DMS53 treated with DMSO at 0.1 percent for 48 hours (cell line): ENCODE measurements at regions not wholly inside any gene's neighbourhood (a gene's known extent, or its start where the extent isn't known, plus 50 kb on each side); places are given as distances from the start of the nearest gene placed in this dataset.

Experiments
- DNase-seq: peaks from one replicate; lab custom pipeline; 2025; ENCODE audit not compliant: unreplicated experiment; lab: John Stamatoyannopoulos, UW

DNA sequence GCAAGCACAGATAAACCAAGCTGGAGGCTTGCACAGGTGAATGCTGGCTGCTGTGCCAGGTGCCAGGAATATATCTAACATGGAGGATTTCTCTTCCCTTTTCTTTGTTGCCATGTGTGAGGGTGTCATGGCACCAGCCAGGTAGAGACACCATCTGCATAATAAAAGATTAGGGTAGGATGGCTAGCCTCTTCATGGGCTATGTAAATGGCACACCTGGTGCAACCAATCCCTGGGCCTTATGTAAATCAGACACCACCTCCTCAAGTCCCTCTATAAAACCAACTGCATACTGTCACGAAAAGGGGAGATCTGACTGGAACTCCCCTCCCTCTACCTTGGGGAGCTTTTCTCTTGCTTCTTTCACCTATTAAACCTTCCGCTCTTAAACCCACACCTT lies 322.5 kb upstream of the POM121L12 start:
- no peak for DNase-seq

DNA sequence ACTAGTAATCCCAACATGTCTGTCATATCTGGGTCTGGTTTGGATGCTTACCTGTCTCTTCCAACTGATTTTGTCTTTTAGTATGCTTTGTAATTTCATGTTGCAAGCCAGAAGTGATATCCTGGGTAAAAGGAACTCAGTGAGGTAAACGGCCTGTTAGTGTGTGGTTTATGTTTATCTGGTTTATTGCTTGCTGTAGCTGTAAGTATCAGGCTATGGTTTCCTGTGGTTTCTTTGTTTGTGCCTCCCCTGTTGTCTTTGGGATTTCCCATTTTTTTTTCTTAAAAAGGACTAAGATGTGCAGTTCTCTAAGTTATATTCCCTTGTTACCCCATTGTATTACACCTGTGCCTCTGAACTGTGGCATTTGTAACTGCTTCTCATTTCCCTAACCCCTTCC lies 323.5 kb upstream of the POM121L12 start:
- no peak for DNase-seq

DNA sequence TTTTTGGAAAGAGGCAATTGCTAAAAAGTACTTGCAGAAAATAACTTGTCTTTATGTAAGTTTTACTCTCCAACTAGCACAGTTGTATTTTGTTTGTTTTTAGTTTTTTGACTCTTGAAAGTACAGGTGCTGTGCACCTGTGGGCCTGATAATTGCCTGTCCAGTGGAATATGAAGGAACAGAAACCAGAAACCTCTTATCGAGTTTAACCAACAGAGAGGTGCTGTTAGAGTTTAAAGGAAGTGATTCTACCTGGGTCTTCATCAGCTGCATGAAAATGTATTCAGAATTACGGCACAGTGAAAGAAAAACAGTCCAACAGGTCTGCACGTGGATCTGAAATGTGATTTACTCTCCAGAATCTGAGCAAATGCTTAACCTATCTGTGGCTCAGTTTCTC lies 326.6 kb upstream of the POM121L12 start:
- no peak for DNase-seq

DNA sequence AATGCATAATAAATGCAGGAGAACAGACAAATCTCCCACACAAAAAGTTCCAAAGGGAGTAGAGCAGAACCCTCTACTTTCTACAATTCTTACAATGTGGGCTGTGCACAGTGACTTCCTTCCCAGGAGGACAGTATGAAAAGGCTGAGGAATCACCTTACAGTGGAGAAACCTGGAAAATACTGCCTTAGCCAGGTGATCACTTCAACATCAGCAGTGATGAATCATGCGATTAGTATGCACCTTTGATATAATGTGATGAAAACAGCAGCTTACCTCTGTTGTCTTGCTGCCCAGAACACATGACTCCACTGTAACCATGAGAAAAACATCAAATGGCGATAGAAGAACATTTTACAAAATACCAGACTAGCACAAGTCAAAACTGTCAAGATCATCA lies 329.7 kb upstream of the POM121L12 start:
- DNase-seq, result peak; percentile 57

DNA sequence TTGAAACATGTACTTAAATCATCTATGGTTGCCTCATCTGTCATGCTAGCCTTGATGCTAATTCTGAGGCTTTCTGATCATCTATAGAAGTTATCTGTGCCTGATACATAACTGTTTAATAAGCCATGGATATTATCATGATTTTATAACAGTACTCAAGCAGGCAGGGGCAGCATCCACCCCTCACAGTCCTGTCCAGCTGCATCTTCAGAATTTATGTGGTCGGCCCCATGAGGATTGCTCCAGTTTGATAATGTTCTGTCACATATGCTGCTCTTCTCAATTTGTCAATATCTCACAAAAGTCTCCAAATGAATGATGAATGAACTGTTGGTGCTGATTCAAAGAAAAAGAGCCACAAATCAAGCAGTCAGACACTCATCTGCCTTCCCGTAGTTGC lies 335.1 kb upstream of the POM121L12 start:
- no peak for DNase-seq

DNA sequence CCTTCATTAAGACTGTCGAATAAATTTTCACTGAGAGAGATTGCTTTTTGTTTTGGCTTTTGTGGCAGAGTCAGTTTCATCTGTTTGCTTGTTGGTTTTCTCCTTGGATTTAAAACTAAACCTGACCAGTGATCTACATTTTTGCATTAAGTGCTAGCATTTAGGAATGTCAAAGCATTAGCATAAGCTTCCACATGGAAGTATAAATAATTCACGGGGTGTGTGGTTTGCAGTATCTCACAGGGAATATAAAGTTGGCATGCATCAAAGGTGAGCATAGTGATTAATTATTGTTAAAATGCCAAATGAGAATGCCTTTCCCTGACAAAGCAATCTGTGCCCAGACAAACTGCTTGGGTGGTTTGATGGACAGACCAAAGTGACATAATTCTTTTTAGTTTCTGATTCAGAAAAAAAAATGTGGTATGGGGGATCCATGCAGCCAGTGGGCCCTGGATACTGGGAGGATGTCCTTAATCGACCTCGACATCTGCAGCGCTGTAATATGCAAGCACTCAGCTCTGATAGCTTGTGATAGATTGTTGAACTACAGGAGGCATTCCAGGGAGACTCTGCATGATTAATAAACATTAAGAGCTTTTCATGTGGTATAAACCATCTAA lies 339.3 kb upstream of the POM121L12 start:
- no peak for DNase-seq

DNA sequence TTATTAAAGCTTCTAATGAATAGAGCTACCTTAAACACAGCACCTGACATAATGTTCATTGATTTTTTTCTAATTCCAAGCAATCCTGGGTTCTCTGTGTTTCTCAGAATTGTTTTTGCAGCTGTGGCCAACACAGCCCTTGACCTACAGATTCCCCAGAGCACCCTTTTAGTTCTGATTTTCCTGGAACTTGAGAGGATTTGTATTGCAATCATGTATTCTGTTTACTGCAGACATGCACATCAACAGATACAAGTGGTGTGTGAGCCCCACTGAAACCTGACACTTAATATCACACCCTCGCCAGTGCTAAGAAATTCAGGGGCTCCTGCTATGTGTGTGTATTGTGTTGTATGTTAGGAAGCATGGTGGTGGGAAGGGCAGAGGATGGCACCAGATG lies 344.2 kb upstream of the POM121L12 start:
- DNase-seq, result no peak

DNA sequence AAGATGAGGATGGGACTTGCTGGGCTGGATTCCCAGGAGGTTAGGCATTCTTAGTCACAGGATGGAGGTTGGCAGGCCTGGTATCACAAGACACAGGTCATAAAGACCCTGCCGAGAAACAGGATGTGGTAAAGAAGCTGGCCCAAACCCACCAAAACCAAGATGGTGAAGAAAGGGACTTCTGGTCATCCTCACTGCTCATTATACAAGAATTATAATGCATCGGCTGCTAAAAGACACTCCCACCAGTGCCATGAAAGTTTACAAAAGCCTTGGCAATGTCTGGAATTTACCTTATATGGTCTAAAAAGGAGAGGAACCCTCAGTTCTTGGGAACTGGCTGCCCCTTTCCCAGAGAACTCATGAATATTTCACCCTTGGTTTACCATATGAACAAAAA lies 345.5 kb upstream of the POM121L12 start:
- no peak for DNase-seq

DNA sequence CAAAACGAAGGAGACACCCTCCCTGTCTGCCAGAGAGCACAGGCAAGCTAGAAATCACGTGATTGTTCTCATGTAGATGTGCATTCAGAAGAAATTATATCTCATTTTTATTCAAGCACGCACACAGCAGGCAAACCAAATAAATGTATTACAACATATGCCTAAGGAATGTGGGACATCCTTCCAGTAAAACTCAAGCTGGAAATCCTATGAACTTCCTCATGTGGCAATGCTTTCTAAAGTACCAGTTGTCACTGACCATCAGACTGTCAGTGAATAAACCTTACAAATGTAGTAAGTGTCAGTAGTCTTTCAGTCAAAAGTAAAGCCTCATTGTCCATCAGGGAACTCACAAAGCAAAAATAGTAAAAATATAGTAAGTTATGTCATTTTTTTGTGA lies 350.1 kb upstream of the POM121L12 start:
- no peak for DNase-seq

DNA sequence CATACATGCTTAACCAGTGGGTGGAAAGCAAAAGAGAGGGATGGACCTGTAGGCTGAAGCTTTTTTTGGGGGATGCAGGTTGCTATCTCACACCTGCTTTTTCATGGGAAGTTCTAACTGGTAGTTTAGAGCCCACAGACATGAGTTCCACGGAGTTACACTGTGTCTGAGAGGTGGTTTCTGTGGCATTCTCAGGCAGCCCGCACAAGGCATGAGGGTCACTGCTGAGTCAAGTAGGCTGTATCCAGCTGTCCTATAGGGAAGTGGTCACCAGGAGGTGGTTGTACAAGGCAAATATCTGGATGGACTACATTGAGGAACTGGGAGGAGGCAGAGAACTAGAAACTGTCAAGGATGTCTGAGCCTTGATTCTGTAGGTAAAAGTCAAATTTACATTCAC lies 351.0 kb upstream of the POM121L12 start:
- no peak for DNase-seq

DNA sequence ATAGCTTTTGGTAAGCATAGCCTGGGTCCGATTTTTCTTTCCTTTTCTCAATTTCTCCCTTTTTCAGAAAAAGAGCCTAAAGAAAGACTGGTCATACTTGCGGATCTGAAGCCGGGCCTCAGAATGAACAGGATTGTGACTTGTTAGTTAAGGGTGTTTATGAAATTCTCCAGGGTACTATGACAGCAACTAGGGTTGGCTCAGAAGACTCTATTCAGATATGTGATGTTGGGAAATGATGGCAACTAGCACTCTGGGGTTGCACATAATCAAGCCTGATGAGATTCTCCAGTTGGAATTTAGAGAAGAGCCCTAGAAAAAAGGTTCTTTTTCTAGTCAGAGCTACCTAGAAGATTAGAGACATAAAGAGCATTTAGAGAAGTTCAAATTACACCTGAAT lies 352.4 kb upstream of the POM121L12 start:
- no peak for DNase-seq

DNA sequence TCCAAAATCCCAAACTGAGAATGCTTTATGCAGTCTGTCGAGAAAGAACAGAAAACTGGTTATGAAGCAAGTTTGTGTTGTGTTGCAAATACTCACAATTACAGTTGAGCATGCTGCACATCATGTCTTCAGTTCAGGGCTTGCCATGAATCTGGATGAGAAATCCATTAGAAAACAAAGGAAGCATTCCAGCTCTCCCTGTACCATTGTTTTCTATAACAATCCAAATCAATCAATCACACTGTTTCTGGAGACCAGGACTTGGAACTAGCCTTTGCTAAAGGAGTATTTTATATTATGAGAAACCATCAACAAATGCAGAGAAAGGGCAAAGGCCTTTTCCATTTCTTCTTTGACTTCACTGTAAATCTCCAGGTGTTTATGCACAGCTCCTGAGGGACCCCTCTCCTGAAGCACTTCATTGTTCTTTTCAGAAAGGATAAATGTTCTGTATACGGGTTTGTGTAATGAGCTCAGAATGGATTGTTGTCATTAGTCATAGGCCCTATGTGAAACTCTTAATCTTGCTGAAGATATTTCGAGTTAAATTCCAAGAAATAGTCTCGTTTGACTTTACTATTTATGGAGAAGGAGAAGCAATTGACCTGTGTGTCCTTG lies 364.7 kb upstream of the POM121L12 start:
- no peak for DNase-seq

DNA sequence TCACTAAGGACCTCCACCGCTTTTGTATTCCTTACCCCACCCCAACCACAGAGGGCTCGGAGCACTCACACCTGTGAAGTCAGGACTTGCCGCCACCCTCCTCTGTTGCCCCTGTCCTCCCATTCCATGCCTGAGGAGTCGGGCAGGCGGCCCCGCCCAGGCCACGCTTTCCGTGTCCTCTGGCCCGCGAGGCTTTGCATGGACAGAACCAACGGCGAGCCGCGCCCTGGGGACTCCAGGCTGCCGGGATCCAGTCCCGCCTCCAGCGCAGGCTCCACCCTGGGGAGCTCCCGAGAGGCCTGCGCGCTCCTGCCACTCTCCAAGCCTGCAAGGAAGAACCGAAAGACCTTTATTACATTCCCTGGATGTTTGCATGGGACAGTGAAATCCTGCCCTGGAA lies 366.4 kb upstream of the POM121L12 start:
- DNase-seq, result no peak

DNA sequence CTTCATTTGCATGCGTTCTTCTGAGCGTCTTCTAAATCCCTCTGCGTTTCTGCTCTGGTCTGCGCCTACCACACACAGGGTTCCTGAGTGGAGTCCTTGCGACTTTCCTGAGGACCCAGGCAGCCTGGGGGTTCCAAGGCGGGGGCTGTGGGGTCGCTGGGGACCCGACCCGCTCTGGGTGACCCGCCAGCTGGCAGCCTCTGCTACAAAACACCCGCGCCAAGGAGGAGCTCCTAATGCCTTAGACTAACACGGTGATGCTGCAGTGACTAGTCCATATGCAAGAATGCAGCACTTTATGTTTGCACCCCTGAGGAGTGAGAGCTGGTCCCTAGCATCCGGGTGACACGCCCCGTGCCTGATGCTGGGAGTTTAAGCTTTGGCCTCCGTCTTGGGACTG lies 367.0 kb upstream of the POM121L12 start:
- DNase-seq, result no peak

DNA sequence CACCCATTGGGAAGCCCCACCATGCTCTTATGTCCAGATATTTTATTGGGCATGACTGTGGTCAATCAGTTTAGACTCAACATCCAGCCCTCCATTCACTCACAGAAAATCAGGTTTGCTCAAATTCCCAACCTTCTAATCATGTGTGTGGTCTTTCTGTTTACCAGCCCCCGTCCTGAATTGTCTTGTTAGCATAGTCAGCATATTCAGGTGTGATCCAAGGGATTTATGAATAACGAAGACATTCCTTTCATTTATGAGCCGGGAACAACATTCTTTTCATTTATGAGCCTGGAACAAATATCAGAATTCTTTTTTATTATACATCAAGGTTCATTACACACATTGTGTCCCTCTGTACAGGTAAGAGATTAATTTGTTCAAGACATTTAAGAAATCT lies 376.3 kb upstream of the POM121L12 start:
- no peak for DNase-seq

DNA sequence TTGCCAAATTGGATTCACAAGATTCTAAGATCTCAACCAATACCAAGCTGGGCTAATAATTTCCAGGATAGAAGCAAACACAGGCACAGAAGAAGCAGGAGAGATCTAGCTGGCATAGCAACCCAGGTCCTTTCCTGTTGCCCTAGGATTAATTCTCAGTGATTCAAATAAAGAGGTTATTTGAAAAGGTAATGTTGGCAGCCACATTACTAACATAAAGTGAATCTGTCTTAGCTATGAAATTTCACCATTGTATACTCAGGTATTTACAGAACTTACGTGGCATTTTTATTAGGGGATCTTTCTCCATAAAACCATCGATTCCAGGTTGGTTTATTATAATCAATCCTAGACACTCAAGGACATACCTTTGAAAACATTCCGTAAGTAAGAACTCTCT lies 379.3 kb upstream of the POM121L12 start:
- peak; percentile 66 for DNase-seq

DNA sequence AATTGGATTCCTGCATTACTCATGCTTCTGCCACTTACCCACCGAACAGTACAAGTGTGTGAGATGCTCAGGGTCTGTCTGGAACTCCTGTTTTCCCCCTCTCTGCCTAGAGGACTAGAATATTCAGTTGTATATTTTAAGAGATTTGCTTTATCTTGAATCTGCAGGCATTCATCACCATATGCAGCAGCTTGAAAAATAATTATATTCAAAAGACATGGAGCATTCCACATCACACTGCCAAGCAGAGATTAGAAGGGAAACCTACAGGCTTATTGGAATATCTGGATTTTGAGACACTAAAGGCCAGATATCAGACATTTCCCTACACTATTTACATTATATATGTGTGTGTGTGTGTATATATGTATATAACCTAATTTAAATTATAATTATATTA lies 382.8 kb upstream of the POM121L12 start:
- no peak for DNase-seq

DNA sequence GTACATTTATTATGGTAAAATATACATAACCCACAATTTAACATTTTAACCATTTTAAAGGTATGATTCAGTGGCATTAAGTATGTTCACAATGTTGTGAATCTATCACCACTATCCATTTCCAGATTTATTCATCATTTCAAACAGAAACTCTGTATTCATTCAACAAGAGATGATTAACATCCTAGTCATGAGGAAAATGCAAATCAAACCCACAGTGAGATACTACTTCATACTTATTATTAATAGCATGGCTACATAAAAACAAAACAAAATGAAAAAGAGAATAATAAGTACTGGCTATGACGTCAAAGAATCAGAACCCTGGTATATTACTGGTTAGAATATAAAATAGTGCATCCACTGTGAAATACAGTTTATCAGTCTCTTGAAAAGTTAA lies 386.6 kb upstream of the POM121L12 start:
- no peak for DNase-seq

DNA sequence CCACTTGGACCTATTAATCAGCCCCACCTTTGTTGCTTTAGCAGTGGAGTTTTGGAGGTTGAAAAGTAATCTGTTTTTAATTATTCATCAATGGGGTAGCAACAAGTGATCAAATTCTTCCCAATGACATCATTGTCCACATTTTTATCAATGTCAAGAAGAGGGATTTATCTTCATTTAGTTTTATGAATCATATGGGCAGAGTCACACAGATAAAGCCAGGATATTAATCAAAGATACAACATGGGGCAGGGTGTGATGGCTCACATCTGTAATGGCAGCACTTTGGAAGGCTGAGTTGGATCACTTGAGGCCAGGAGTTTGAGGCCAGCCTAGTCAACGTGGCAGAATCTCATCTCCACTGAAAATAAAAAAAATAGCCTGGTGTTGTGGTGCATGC lies 388.4 kb upstream of the POM121L12 start:
- no peak for DNase-seq

DNA sequence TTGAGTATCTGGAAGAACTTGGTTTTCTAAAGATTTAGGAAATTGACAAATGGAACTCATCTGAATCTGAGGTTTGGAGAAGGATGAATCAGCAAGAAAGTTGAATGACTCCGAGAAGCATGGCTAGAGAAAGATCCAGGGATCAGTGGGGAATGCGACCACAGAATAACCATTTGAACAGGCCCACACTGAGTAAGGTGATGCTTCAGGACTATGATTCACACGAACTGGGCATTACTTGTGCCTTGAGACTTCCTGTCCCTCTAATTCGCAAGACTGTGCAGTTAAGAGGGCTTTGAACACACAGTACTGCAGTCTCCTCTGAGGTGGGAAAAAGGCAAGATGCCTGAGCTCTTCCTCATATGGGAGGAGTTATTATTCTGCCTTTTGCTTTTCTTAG lies 395.5 kb upstream of the POM121L12 start:
- no peak for DNase-seq

DNA sequence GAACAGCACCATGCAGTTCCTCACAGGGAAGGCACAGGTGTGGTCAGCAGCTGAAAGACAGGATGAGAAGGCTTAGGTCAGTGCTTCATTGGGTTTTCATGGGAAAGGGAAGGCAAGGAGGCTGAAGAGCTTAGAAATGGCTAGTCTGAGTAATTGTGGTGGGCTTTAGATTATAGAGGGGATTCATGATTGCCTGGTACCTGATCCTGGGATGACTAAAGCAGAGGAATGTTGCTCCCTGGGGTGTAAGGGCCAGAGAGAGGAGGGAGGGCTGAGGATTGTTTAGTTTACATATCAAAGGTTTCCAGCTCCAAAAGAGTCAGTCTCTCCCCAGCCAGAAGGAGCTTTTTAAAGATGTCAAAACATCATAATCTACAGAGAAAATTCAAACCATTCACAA lies 396.3 kb upstream of the POM121L12 start:
- DNase-seq, result no peak

DNA sequence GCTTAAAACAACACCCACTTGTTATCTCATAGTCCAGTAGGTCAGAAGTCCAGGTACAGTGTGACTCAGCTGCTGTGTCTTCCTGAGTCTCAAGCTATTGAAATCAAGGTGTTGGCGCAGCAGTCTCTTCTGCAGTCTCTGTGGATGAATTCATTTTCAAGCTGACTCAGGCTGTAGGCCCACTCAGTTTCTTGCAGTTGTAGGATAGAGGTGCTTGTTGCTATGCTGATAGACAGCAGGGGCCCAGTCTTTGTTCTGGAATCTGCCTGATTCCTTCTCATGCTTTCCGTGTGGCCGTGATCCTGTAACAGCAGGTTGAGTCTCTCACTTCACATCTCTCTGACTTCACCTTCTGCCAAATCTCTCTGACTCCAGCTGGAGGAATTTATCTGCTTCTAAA lies 400.4 kb upstream of the POM121L12 start:
- no peak for DNase-seq

DNA sequence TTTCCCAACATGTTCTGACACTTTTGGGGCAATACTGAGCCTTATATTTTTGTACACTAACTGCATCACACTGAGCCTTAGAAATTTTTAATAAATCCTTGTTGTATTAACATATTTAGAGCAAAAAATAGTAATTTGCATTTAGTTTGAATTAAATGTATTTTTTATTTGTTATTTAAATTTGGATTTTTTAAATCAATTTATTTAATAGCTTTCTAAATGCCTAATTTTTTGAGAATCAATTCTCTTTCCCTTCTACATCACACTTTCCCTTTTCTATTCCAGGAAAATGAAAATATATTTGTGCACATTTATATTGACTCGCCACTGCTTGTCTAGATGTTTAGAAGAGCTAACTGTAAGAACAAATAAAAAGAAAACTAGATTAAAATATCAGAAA lies 414.6 kb upstream of the POM121L12 start:
- DNase-seq, result no peak
